ENCODE measurements at regions not wholly inside any gene's neighbourhood (a gene's known extent, or its start where the extent isn't known, plus 50 kb on each side); places are given as distances from the start of the nearest gene placed in this dataset.

GRCh38 chr11:122275508-122275907 is 159.5 kb upstream of the BLID start:
- TF ChIP-seq CTCF (IDR thresholded peaks at IDR 0.05) = no peak
- TF ChIP-seq ZC3H11A (IDR thresholded peaks at IDR 0.05) = no peak
- TF ChIP-seq EHMT2 (IDR thresholded peaks at IDR 0.05; ENCODE audit: low read depth) = no peak
- no peak for TF ChIP-seq HDAC2 (IDR thresholded peaks at IDR 0.05)
- no peak for TF ChIP-seq REST (IDR thresholded peaks at IDR 0.05)
- TF ChIP-seq CBX8 (IDR thresholded peaks at IDR 0.05) = no peak
- TF ChIP-seq MAX (IDR thresholded peaks at IDR 0.05) = no peak
- no peak for TF ChIP-seq FOSL2 (IDR thresholded peaks at IDR 0.05)
- no peak for TF ChIP-seq FOSL2 (CRISPR knock-in tag; IDR thresholded peaks at IDR 0.05)
- no peak for TF ChIP-seq PHF8 (IDR thresholded peaks at IDR 0.05; ENCODE audit: borderline replicate concordance, low read depth)
- TF ChIP-seq JUN (IDR thresholded peaks at IDR 0.05) = no peak
- no peak for TF ChIP-seq JUNB (IDR thresholded peaks at IDR 0.05)
- no peak for TF ChIP-seq RAD21 (conservative IDR thresholded peaks at IDR 0.05 in 1 of 2, IDR thresholded peaks at IDR 0.05 in 1 of 2)

Data from A549 (cell line).